Ascending aorta (tissue), 2 donors: ENCODE measurements at regions not wholly inside any gene's neighbourhood (a gene's known extent, or its start where the extent isn't known, plus 50 kb on each side); places are given as distances from the start of the nearest gene placed in this dataset.

Experiments used
- DNase-seq, 2 donors: peaks; one replicate each; pipeline ENCODE4 v3.0.0-alpha.2; 2019; ENCODE audit warnings: low spot score in 2 of 2
- H3K27ac ChIP-seq, 2 donors: fragments of 200-600 bp; sonication (generic); one replicate each; pipeline ENCODE4 v1.5.1; 2016 to 2017; ENCODE audit warnings: mild to moderate bottlenecking in 1 of 2
- H3K27me3 ChIP-seq: fragments of 200-600 bp; sonication (generic); one replicate; pipeline ENCODE4 v1.5.1; 2017
- H3K36me3 ChIP-seq, 2 donors: fragments of 200-600 bp; sonication (generic); one replicate each; pipeline ENCODE4 v1.5.1; 2016
- H3K4me1 ChIP-seq, 2 donors: fragments of 200-600 bp; sonication (generic); one replicate each; pipeline ENCODE4 v1.5.1; 2016 to 2017; ENCODE audit warnings: mild to moderate bottlenecking in 1 of 2
- H3K4me3 ChIP-seq, 2 donors: fragments of 200-600 bp; sonication (generic); one replicate each; pipeline ENCODE4 v1.5.1; 2016 to 2017; ENCODE audit warnings: mild to moderate bottlenecking in 1 of 2
- H3K9me3 ChIP-seq, 2 donors: fragments of 200-600 bp; sonication (generic); one replicate each; pipeline ENCODE4 v1.5.1; 2016
- intact Hi-C: fragments of 100-400 bp; cut with DNase I; formaldehyde crosslinking; loops from one replicate; pipeline ENCODE4 v1.15.1; 2023
- TF ChIP-seq, protein P1 (sequence below), 3 experiments: fragments of 200-600 bp in 2 of 3; fragments of 450-650 bp in 1 of 3; sonication (generic) in 2 of 3; IDR thresholded peaks; one replicate each; pipeline ENCODE4 v1.5.1; 2016 to 2019; ENCODE audit warnings: antibody characterized with exemption in 3 of 3, mild to moderate bottlenecking in 1 of 3, moderate library complexity in 1 of 3

DNA sequence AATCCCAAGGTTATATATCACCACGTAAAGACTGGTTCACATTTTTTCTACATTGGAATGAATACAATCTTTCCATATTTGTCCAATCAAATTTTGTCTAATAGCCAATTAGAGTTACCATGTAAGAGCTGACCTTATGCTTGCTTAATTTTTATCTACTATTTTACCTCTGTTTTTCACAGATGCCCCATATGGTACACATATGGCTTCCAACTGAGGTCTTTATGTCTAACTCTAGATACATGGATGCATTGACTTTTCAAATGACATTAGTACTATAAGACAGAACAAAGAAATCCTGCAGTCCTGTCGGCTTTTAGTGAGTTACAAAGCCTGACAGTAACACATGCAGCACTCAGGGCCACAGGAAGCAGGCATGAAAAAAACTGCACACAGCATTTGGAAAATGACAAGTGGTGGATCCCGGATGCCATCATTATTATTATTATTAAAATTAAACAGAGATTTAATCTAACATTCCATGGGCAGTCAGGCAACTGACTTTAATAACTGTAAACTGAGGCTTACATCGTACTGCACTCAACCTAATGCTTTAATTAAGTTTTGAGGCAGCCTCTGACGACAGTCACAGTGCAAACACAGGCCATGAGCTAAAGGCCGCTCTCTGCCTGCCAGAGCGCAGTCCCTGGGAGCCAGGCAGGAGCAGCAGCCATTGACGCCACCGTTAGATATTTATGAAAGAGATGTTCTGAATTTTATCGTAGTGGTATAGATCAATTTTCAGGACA, 113.9 kb upstream of the TMCO5A start:
- no peaks in the 10 kb centered on the region for H3K36me3 ChIP-seq
- H3K4me1 ChIP-seq: no peaks in the 10 kb centered on the region
- intact Hi-C loops: no loop called here
- no peak for DNase-seq
- no peaks in the 10 kb centered on the region for H3K9me3 ChIP-seq
- no peak overlapping the region for H3K4me3 ChIP-seq
- TF ChIP-seq, protein P1, sequence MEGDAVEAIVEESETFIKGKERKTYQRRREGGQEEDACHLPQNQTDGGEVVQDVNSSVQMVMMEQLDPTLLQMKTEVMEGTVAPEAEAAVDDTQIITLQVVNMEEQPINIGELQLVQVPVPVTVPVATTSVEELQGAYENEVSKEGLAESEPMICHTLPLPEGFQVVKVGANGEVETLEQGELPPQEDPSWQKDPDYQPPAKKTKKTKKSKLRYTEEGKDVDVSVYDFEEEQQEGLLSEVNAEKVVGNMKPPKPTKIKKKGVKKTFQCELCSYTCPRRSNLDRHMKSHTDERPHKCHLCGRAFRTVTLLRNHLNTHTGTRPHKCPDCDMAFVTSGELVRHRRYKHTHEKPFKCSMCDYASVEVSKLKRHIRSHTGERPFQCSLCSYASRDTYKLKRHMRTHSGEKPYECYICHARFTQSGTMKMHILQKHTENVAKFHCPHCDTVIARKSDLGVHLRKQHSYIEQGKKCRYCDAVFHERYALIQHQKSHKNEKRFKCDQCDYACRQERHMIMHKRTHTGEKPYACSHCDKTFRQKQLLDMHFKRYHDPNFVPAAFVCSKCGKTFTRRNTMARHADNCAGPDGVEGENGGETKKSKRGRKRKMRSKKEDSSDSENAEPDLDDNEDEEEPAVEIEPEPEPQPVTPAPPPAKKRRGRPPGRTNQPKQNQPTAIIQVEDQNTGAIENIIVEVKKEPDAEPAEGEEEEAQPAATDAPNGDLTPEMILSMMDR (IDR thresholded peaks at IDR 0.05): no peak
- H3K27me3 ChIP-seq: no peaks in the 10 kb centered on the region
- H3K27ac ChIP-seq: no peak overlapping the region

DNA sequence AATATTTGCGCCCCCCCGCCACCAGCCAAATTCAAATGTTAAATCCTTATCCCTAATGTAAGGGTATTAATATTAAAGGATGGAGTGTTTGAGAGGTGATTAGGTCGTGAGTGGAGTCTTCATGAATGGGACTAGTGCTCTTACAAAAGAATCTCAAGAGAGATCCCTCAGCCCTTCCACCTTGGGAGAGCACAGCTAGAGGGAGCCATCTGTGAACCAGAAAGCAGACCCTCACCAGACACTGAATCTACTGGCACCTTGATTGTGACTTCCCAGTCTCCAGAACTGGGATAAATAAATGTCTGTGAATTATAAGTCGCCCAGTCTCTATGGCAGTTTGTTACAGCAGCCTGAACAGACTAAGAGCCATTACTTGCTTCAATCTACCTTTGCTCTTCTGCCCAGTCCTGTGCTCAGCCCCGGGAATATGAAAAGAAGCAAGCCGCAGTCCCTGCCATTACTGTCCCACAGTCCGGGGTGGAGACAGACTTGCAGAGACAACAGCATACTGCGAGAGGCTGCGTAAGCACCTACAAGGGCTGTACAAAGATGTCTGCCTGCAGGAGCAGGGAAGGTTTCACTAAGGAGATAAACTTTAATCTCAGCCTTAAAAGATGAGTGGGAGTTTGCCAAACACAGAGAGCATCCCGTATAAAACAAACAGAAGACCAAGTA, 110.7 kb upstream of the TMCO5A start:
- no peaks in the 10 kb centered on the region for H3K36me3 ChIP-seq
- intact Hi-C loops: no loop called here
- no peak overlapping the region for H3K4me3 ChIP-seq
- H3K4me1 ChIP-seq: no peaks in the 10 kb centered on the region
- no peaks in the 10 kb centered on the region for H3K27me3 ChIP-seq
- no peak for DNase-seq
- no peaks in the 10 kb centered on the region for H3K9me3 ChIP-seq
- H3K27ac ChIP-seq: no peak overlapping the region
- TF ChIP-seq, protein P1 (IDR thresholded peaks at IDR 0.05): no peak

DNA sequence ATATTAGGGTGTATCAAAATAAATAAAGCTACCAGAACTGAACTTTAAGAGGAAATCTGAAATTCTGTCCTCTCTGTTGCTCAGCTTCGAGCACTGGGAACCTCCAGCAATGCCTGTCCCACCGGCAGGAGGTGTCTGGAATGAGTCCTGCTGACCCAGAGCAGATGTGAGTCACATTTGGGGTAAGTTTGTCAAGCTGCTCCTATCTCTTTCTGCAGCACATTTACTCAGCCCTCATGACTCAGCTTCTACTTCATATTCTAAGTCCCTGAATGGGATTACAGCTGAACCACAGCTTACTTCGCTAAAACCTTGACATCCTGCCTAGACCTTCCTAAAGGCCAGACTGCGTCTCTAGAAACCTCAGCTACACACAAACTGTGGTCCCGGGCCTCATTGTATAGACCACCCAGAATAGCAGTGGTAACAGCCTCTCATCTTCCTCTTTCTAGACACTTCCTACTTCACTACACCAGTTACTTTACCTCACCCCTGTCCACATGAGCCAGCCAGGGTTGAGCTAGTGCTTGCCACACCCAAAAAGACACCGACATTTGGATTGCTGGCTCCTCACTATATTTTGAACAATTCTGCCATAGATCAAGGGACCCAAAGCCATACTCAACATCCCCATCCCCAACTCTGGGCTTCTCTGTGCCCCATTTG, 109.6 kb upstream of the TMCO5A start:
- Histone ChIP-seq H3K36me3 (no peaks in the 10 kb centered on the region), H3K9me3 (no peaks in the 10 kb centered on the region), H3K4me1 (no peaks in the 10 kb centered on the region), H3K27me3 (no peaks in the 10 kb centered on the region), H3K27ac (no peak overlapping the region), H3K4me3 (no peak overlapping the region)
- TF ChIP-seq, protein P1 (IDR thresholded peaks at IDR 0.05): no peak
- DNase-seq: no peak
- intact Hi-C loops: no loop called here

DNA sequence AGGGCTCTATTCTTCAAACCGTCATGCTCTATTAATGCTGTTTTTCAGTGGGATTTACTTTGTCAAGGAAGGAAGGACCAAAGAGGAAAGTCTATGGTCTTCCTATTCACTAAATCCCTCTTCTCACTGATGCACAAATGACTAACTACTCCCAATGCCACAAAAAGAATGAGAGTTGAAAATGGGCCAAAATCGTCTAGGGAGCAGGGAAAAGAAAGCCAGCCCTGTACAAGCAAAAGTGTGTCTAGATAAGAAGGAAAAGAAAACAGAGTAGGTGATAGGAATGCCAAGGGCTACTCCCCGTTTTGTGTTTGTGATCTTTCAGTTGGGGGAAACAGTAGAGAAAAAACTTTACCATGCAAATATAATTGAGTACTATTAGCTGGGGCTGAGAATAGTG, 97.2 kb upstream of the TMCO5A start:
- TF ChIP-seq, protein P1 (IDR thresholded peaks at IDR 0.05): no peak
- intact Hi-C loops: no loop called here
- Histone ChIP-seq H3K27me3 (no peaks in the 10 kb centered on the region), H3K36me3 (no peaks in the 10 kb centered on the region), H3K4me1 (no peaks in the 10 kb centered on the region), H3K27ac (no peak overlapping the region), H3K4me3 (no peak overlapping the region), H3K9me3 (peaks cover 0 to 10% of the 10 kb centered on the region in 2 donors)
- no peak for DNase-seq

DNA sequence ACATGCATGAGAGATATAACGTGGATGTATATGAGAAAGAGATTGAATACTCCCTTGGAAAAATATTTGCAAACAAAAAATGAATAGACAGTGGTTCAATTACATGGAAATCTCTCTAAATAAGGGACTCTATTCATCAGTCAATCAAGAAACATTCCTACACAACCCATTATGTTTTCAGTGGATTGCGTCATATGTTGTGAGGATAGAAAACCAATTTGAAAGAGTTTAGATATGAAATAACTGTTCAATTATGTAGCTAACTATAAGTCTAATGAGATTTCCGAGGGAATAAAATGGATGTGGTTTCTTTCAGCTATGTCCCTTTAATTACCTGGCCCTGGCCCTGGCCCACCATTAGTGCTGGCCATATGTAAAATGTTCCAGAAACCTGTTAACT, 86.7 kb upstream of the TMCO5A start:
- H3K9me3 ChIP-seq: no peaks in the 10 kb centered on the region

More for the DNA sequence above, 86.7 kb upstream of the TMCO5A start:
- no peaks in the 10 kb centered on the region for H3K27me3 ChIP-seq
- TF ChIP-seq, protein P1 (IDR thresholded peaks at IDR 0.05): no peak
- no peaks in the 10 kb centered on the region for H3K36me3 ChIP-seq
- H3K27ac ChIP-seq: no peak overlapping the region
- H3K4me3 ChIP-seq: no peak overlapping the region
- intact Hi-C loops: no loop called here
- H3K4me1 ChIP-seq: no peaks in the 10 kb centered on the region
- no peak for DNase-seq
